GM12878 (cell line): ENCODE measurements at regions not wholly inside any gene's neighbourhood (a gene's known extent, or its start where the extent isn't known, plus 50 kb on each side); places are given as distances from the start of the nearest gene placed in this dataset.
"Not testable (repeated sequence)": the region's sequence is repeated elsewhere in the genome, so short reads cannot be mapped to it uniquely, and the experiment has no call there.

Experiments
- ATAC-seq: fragments of 200-7000 bp; cut with Tn5 transposase; 3 replicates; pipeline ENCODE4 v1.9.1; 2020; ENCODE audit warnings: mild to moderate bottlenecking, moderate library complexity
- BruUV-seq: library from RNA; stranded (reverse); fragments of 400-500 nt; replicated peaks from 2 replicates; lab custom pipeline; 2021; lab: Mats Ljungman, UMichigan
- CTCF ChIA-PET: fragments of 300-600 bp; sonication (Branson Sonifier 250); formaldehyde crosslinking; extraction: SDS; loops from one replicate; lab custom pipeline; 2021; ENCODE audit warnings: inconsistent platforms; lab: Yijun Ruan, JAX
- POLR2A ChIA-PET: fragments of 350-600 bp; formaldehyde crosslinking; extraction: SDS; loops from one replicate; lab custom pipeline; 2021; ENCODE audit warnings: inconsistent platforms; lab: Charles Lee
- RAD21 ChIA-PET: fragments of 300-600 bp; sonication (Branson Sonifier 250); formaldehyde crosslinking; loops from one replicate; lab custom pipeline; 2023; ENCODE audit warnings: antibody characterized with exemption; ENCODE audit not compliant: unreplicated experiment; lab: Charles Lee
- SMC1A ChIA-PET: fragments of 300-600 bp; sonication (Branson Sonifier 250); formaldehyde crosslinking; loops from one replicate; lab custom pipeline; 2023; ENCODE audit not compliant: unreplicated experiment, uncharacterized antibody; lab: Charles Lee
- DNase-seq: peaks from one replicate; pipeline ENCODE4 v3.0.0-alpha.2; 2011; ENCODE audit warnings: low read depth, low spot score
- FAIRE-seq: peaks from 3 replicates; lab custom pipeline; 2011; peaks lifted over from hg19 to GRCh38; lab: Jason Lieb, UNC
- H2AFZ ChIP-seq: 2 replicates; pipeline ENCODE4 v1.6.0; 2011; ENCODE audit warnings: low read depth, low read length, control low read depth; ENCODE audit not compliant: control insufficient read depth
- H3K27ac ChIP-seq: 2 replicates; pipeline ENCODE4 v1.5.1; 2011; ENCODE audit warnings: control low read depth; ENCODE audit not compliant: control insufficient read depth, insufficient read depth
- H3K27me3 ChIP-seq, 2 experiments: replicated peaks in 1 of 2; 2 replicates each; pipeline versions ENCODE4 v1.6.0 to v1.6.1; 2011; ENCODE audit warnings: low read length in 1 of 2; ENCODE audit not compliant: control insufficient read depth in 2 of 2, insufficient read depth in 2 of 2
- H3K36me3 ChIP-seq, 2 experiments: 2 replicates each; pipeline ENCODE4 v1.5.1; 2011; ENCODE audit warnings: low read length in 1 of 2; ENCODE audit not compliant: control insufficient read depth in 2 of 2, insufficient read depth in 2 of 2
- H3K4me1 ChIP-seq: 2 replicates; pipeline ENCODE4 v1.6.1; 2011; ENCODE audit warnings: mild to moderate bottlenecking, low read length, moderate library complexity, mixed read lengths; ENCODE audit not compliant: control insufficient read depth, insufficient read depth
- H3K4me2 ChIP-seq: 2 replicates; pipeline ENCODE4 v1.6.0; 2011; ENCODE audit warnings: control low read depth; ENCODE audit not compliant: control insufficient read depth, insufficient read depth
- H3K4me3 ChIP-seq: fragments of 200-600 bp; sonication (generic); 2 replicates; pipeline ENCODE4 v1.5.1; 2016
- H3K79me2 ChIP-seq: 2 replicates; pipeline ENCODE4 v1.6.0; 2011; ENCODE audit warnings: low read length; ENCODE audit not compliant: control insufficient read depth, insufficient read depth
- H3K9ac ChIP-seq: 2 replicates; pipeline ENCODE4 v1.8.0; 2011; ENCODE audit warnings: low read length, control low read depth, mixed read lengths; ENCODE audit not compliant: control insufficient read depth, insufficient read depth
- H3K9me3 ChIP-seq: replicated peaks from 3 replicates; pipeline ENCODE4 v1.5.1; 2011; ENCODE audit warnings: mild to moderate bottlenecking, low read length; ENCODE audit not compliant: control insufficient read depth, insufficient read depth
- H4K20me1 ChIP-seq: 2 replicates; pipeline ENCODE4 v1.6.0; 2011; ENCODE audit not compliant: control insufficient read depth, insufficient read depth
- CEBPB ChIP-seq, 2 experiments: fragments of 150-350 bp in 1 of 2; IDR thresholded peaks; 2 replicates each; pipeline ENCODE4 v1.6.1; 2012 to 2014; ENCODE audit warnings: low read depth in 2 of 2, low read length in 2 of 2, borderline replicate concordance in 1 of 2, inconsistent platforms in 1 of 2
- ETV6 ChIP-seq, 2 experiments: fragments of 450-650 bp in 1 of 2; IDR thresholded peaks in 1 of 2; conservative IDR thresholded peaks in 1 of 2; 2 replicates each; pipeline ENCODE4 v1.6.1; 2014; ENCODE audit warnings: antibody characterized with exemption in 1 of 2, borderline replicate concordance in 1 of 2, low read depth in 1 of 2, mild to moderate bottlenecking in 1 of 2, moderate library complexity in 1 of 2
- RB1 ChIP-seq: fragments of 450-650 bp; formaldehyde crosslinking; IDR thresholded peaks from 2 replicates; pipeline ENCODE4 v1.6.1; 2017; ENCODE audit warnings: mild to moderate bottlenecking, borderline replicate concordance
- SMARCA5 ChIP-seq: fragments of 450-650 bp; IDR thresholded peaks from 2 replicates; pipeline ENCODE4 v1.6.1; 2017; ENCODE audit warnings: mild to moderate bottlenecking
- ZNF217 ChIP-seq: fragments of 450-650 bp; IDR thresholded peaks from 2 replicates; pipeline ENCODE4 v1.6.1; 2017; ENCODE audit warnings: antibody characterized with exemption, mild to moderate bottlenecking
- WGBS: methylation state at CpG from one replicate; pipeline ENCODE4 v1.1.6; 2016; ENCODE audit warnings: low lambda C conversion rate; ENCODE audit not compliant: insufficient replicate concordance, insufficient coverage; ENCODE audit errors: missing lambda C conversion rate; 5-methylcytosine and 5-hydroxymethylcytosine counted together
- in situ Hi-C: fragments of 300-500 bp; cut with MboI; formaldehyde crosslinking; loops from 9 replicates; pipeline ENCODE4 v1.14.3; 2018; ENCODE audit warnings: mixed read lengths
- intact Hi-C: fragments of 100-400 bp; cut with micrococcal nuclease; formaldehyde crosslinking; loops from one replicate; pipeline ENCODE4 v1.14.2; 2022; ENCODE audit not compliant: unreplicated experiment
- TF ChIP-seq, protein P1 (sequence below): IDR thresholded peaks from 2 replicates; pipeline ENCODE4 v1.6.1; 2011; ENCODE audit warnings: low read depth, mild to moderate bottlenecking, low read length, moderate library complexity, borderline replicate concordance; ENCODE audit errors: extremely low read depth
- TF ChIP-seq, protein P2 (sequence below): fragments of 450-650 bp; IDR thresholded peaks from 2 replicates; pipeline ENCODE4 v1.6.1; 2016; ENCODE audit warnings: mild to moderate bottlenecking
- TF ChIP-seq, protein P3 (sequence below): fragments of 450-650 bp; conservative IDR thresholded peaks from 2 replicates; pipeline ENCODE4 v1.6.1; 2017; ENCODE audit warnings: mild to moderate bottlenecking, moderate library complexity

DNA sequence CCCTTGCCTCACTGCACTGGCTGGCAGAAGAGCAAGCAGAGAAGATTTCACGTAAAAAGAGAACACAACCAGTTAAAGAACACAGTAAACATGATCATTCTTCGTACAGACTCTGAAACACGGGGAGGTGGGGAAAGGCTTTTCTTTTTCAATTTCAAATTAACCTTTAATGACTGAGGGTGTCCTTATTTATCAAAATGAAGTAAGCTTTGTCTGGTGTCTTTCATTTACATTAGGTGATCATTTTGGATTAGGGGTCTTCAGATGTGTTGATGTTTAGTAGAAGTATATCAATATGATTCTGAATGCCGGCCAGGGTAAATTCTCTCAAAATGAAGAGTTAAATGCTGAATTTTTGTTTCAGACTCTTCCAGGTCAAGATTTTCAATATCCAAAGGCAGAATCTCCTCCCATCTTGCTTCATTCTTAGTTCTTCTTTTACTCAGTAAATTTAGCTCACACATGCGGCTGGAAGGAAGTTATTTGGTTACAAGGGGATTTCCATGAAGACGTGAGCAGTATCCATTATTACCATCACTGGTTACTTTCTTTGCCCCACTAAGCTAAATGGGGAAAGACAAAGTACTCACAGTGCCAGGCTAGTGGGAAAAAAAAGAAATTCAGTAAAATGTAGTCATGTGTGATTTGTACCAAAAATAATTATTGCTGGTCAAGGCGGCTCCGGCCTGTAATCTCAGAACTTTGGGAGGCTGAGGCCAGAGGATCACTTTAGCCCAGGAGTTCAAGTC is 272.2 kb upstream of the NR2F2 start (continued):
- TF ChIP-seq RB1 (no peak), CEBPB (IDR thresholded peaks at IDR 0.05; ENCODE audit: borderline replicate concordance in 1 of 2, low read depth in 2 of 2, low read length in 2 of 2) (no peak), ETV6 (conservative IDR thresholded peaks at IDR 0.05 in 1 of 2, IDR thresholded peaks at IDR 0.05 in 1 of 2; ENCODE audit: borderline replicate concordance in 1 of 2, low read depth in 1 of 2) (peak in 1 of 2 experiments; percentile 56; a peak in 2 of 4 replicates)
- TF ChIP-seq, protein P1, sequence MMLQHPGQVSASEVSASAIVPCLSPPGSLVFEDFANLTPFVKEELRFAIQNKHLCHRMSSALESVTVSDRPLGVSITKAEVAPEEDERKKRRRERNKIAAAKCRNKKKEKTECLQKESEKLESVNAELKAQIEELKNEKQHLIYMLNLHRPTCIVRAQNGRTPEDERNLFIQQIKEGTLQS = no peak
- TF ChIP-seq, protein P2, sequence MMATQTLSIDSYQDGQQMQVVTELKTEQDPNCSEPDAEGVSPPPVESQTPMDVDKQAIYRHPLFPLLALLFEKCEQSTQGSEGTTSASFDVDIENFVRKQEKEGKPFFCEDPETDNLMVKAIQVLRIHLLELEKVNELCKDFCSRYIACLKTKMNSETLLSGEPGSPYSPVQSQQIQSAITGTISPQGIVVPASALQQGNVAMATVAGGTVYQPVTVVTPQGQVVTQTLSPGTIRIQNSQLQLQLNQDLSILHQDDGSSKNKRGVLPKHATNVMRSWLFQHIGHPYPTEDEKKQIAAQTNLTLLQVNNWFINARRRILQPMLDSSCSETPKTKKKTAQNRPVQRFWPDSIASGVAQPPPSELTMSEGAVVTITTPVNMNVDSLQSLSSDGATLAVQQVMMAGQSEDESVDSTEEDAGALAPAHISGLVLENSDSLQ = no peak

DNA sequence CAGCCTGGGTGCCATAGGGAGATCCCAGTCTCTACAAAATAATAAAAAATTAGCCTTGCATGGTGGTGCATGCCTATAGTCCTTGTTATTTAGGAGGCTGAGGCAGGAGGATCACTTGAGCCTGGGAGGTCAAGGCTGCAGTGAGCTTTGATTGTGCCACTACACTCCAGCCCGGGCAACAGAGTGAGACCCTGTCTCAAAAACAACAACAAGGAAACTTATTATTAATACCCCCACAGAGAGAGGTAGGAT is 271.7 kb upstream of the NR2F2 start:
- in situ Hi-C loops, H3K4me3 ChIP-seq, H2AFZ ChIP-seq, FAIRE-seq, DNase-seq, H3K27me3 ChIP-seq, H3K9ac ChIP-seq, H3K36me3 ChIP-seq, ATAC-seq, H3K79me2 ChIP-seq, H4K20me1 ChIP-seq: not testable (repeated sequence)
- RAD21 ChIA-PET = interaction anchor here (0.9 to 2.9 kb wide), 13 partner anchors 11 to 1187 kb away, joined by 3 to 16 read pairs (median 5); no protein-coding TSS in a partner anchor
- BruUV-seq = TSS peak; percentile 80
- CTCF ChIA-PET = interaction anchor here (1.2 to 2.1 kb wide), 5 partner anchors 11 to 22 kb away, joined by 3 to 10 read pairs (median 5); no protein-coding TSS in a partner anchor
- POLR2A ChIA-PET = interaction anchor here (0.9 to 1.4 kb wide), 7 partner anchors 10 to 282 kb away, joined by 3 to 10 read pairs (median 4); no protein-coding TSS in a partner anchor
- SMC1A ChIA-PET = interaction anchor here (0.8 to 4.2 kb wide), 14 partner anchors 8 to 291 kb away, joined by 3 to 46 read pairs (median 6); no protein-coding TSS in a partner anchor
- Histone ChIP-seq H3K4me1 (peaks cover 26% of the 10 kb centered on the region), H3K9me3 (peaks cover 16% of the 10 kb centered on the region), H3K27ac (peak overlapping the region; percentile 88), H3K4me2 (peak overlapping the region; percentile 59)
- 56% methylated on average over 1 of the region's 1 CpG for WGBS
- peak; percentile 86; the same call in 1 of the 2 replicates for TF ChIP-seq SMARCA5
- TF ChIP-seq ZNF217 = peak; percentile 90
- TF ChIP-seq, protein P3, sequence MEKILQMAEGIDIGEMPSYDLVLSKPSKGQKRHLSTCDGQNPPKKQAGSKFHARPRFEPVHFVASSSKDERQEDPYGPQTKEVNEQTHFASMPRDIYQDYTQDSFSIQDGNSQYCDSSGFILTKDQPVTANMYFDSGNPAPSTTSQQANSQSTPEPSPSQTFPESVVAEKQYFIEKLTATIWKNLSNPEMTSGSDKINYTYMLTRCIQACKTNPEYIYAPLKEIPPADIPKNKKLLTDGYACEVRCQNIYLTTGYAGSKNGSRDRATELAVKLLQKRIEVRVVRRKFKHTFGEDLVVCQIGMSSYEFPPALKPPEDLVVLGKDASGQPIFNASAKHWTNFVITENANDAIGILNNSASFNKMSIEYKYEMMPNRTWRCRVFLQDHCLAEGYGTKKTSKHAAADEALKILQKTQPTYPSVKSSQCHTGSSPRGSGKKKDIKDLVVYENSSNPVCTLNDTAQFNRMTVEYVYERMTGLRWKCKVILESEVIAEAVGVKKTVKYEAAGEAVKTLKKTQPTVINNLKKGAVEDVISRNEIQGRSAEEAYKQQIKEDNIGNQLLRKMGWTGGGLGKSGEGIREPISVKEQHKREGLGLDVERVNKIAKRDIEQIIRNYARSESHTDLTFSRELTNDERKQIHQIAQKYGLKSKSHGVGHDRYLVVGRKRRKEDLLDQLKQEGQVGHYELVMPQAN = 0 out of 2 replicates have a peak, but pooled peaks have one; percentile 14
- intact Hi-C loops = loop anchor here (1.0 to 5.0 kb wide), 2 partner anchors 21 to 174 kb away; no protein-coding TSS in a partner anchor
